Natural killer cell (primary cell): ENCODE measurements at regions not wholly inside any gene's neighbourhood (a gene's known extent, or its start where the extent isn't known, plus 50 kb on each side); places are given as distances from the start of the nearest gene placed in this dataset.

ENCODE experiments used
- ATAC-seq, 3 donors: fragments of 150-1000 bp in 2 of 3; fragments of 200-7000 bp in 1 of 3; cut with Tn5 transposase; 1 replicate in 1 of 3; 2 replicates in 2 of 3; pipeline ENCODE4 v1.10.0; 2021; ENCODE audit warnings: mild to moderate bottlenecking in 2 of 3, moderate library complexity in 2 of 3
- DNase-seq, 2 donors: peaks; one replicate each; pipeline versions ENCODE4 v3.0.0 to v3.0.0-alpha.2; 2013 to 2021; ENCODE audit warnings: mixed read lengths in 1 of 2
- H3K27ac ChIP-seq: one replicate; pipeline ENCODE4 v1.5.1; 2013; ENCODE audit warnings: mild to moderate bottlenecking, low read length
- H3K27me3 ChIP-seq: one replicate; pipeline ENCODE4 v1.6.1; 2013; ENCODE audit warnings: low read length; ENCODE audit not compliant: control insufficient read depth, insufficient read depth
- H3K36me3 ChIP-seq: one replicate; pipeline ENCODE4 v1.6.1; 2013; ENCODE audit warnings: low read length; ENCODE audit not compliant: control insufficient read depth, insufficient read depth
- H3K4me1 ChIP-seq: one replicate; pipeline ENCODE4 v1.6.1; 2013; ENCODE audit warnings: low read length; ENCODE audit not compliant: control insufficient read depth, insufficient read depth
- H3K4me3 ChIP-seq: one replicate; pipeline ENCODE4 v1.5.1; 2013; ENCODE audit warnings: low read length
- H3K9me3 ChIP-seq: one replicate; pipeline ENCODE4 v1.6.1; 2013; ENCODE audit warnings: low read length; ENCODE audit not compliant: control insufficient read depth, insufficient read depth
- H3K27ac Mint-ChIP-seq, 2 donors: one replicate each; pipeline ENCODE4 v1.8.0; 2022; ENCODE audit warnings: mild to moderate bottlenecking in 2 of 2, mixed read lengths in 2 of 2, moderate library complexity in 1 of 2
- H3K27me3 Mint-ChIP-seq, 2 donors: one replicate each; pipeline ENCODE4 v1.8.0; 2022; ENCODE audit warnings: low read depth in 2 of 2, mixed read lengths in 2 of 2
- H3K36me3 Mint-ChIP-seq: one replicate; pipeline ENCODE4 v1.8.0; 2022; ENCODE audit warnings: mixed read lengths
- H3K4me1 Mint-ChIP-seq, 2 donors: one replicate each; pipeline ENCODE4 v1.8.0; 2022; ENCODE audit warnings: mixed read lengths in 2 of 2
- H3K4me3 Mint-ChIP-seq: one replicate; pipeline ENCODE4 v1.8.0; 2022; ENCODE audit warnings: mild to moderate bottlenecking, moderate library complexity, mixed read lengths
- H3K9me3 Mint-ChIP-seq, 2 donors: one replicate each; pipeline ENCODE4 v1.8.0; 2022; ENCODE audit warnings: mixed read lengths in 2 of 2
- WGBS: methylation state at CpG from one replicate; pipeline ENCODE4 v1.1.7; 2013; ENCODE audit warnings: missing lambda C conversion rate; ENCODE audit not compliant: insufficient coverage; 5-methylcytosine and 5-hydroxymethylcytosine counted together
- intact Hi-C: fragments of 100-400 bp; cut with micrococcal nuclease; formaldehyde crosslinking; loops from one replicate; pipeline ENCODE4 v1.14.2; 2022
- TF ChIP-seq, protein P1 (sequence below): fragments of 200-600 bp; IDR thresholded peaks from one replicate; pipeline ENCODE4 v1.8.0; 2022; ENCODE audit warnings: antibody characterized with exemption

DNA sequence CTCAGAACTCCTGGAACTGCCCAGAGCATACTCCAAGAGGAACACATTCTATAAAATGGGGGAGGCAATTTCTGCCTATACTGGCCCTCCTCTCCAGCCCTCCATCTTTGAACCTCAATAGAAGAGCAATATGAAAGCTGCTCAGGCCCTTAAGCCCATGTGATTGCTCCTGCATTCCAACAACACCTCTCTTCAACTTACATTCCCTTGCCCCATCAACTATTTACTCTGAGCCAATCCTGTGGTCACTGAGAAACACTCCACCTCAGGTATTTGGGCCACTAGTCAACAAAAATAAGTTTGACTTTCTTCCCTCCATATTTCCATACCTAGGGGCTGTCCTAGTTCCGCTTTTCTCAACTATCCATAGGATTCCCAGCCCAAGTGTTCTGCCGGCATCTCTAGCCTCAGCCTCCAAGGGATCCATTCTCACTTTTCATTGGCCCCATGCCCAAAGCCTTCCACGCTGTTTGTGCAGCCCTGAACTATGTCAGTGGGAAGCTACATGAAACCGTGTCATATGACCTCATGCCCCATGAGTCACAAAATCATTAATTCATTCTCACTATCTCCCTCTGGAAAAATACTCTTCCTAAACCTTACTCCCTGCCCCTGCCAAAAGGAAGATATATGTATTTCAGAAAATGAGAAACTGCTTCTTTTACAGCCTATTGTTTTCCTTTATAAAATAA lies 61.6 kb downstream of the GJD2 start:
- TF ChIP-seq, protein P1, sequence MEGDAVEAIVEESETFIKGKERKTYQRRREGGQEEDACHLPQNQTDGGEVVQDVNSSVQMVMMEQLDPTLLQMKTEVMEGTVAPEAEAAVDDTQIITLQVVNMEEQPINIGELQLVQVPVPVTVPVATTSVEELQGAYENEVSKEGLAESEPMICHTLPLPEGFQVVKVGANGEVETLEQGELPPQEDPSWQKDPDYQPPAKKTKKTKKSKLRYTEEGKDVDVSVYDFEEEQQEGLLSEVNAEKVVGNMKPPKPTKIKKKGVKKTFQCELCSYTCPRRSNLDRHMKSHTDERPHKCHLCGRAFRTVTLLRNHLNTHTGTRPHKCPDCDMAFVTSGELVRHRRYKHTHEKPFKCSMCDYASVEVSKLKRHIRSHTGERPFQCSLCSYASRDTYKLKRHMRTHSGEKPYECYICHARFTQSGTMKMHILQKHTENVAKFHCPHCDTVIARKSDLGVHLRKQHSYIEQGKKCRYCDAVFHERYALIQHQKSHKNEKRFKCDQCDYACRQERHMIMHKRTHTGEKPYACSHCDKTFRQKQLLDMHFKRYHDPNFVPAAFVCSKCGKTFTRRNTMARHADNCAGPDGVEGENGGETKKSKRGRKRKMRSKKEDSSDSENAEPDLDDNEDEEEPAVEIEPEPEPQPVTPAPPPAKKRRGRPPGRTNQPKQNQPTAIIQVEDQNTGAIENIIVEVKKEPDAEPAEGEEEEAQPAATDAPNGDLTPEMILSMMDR, result no peak
- DNase-seq (no peak), ATAC-seq (no peak)
- H3K4me1 ChIP-seq, result no peaks in the 10 kb centered on the region
- Mint-ChIP-seq H3K27ac (no peak overlapping the region), H3K9me3 (peaks cover 0 to 3% of the 10 kb centered on the region in 2 donors), H3K36me3 (no peaks in the 10 kb centered on the region), H3K4me3 (no peak overlapping the region), H3K27me3 (peaks cover 3 to 7% of the 10 kb centered on the region in 2 donors), H3K4me1 (peaks cover 19 to 29% of the 10 kb centered on the region in 2 donors)
- H3K4me3 ChIP-seq, result no peak overlapping the region
- H3K36me3 ChIP-seq, result no peaks in the 10 kb centered on the region
- H3K27me3 ChIP-seq, result no peaks in the 10 kb centered on the region
- H3K27ac ChIP-seq, result no peak overlapping the region
- no peaks in the 10 kb centered on the region for H3K9me3 ChIP-seq
- WGBS, result 94% methylated on average over 4 of the region's 4 CpGs
- intact Hi-C loops, result no loop called here

DNA sequence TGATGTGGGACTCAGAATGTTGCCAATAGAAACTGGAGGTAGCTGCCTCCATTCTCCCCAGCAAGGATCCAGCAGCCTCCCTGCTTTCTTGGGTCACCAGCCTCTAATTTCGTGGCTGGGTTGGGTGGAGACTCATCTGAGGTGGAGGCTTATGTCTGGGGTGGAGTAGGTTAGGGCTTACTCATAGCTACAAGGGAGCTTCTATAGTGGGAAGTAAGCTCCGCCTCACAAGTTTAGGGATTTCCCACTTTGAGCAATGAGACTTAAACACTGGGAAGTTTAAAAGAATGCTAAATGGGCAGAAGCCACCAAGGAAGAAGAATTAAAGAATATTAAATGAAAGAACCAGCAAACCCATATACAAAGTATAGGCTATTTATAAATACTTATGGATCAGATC lies 63.8 kb downstream of the GJD2 start:
- Histone ChIP-seq H3K4me3 (no peak overlapping the region), H3K4me1 (no peaks in the 10 kb centered on the region), H3K9me3 (no peaks in the 10 kb centered on the region), H3K27me3 (no peaks in the 10 kb centered on the region), H3K36me3 (no peaks in the 10 kb centered on the region), H3K27ac (no peak overlapping the region)
- Mint-ChIP-seq H3K27ac (no peak overlapping the region), H3K9me3 (peaks cover 0 to 3% of the 10 kb centered on the region in 2 donors), H3K4me3 (no peak overlapping the region), H3K4me1 (peaks cover 5 to 20% of the 10 kb centered on the region in 2 donors), H3K27me3 (peaks cover 3 to 7% of the 10 kb centered on the region in 2 donors), H3K36me3 (no peaks in the 10 kb centered on the region)
- WGBS, result 65% methylated on average over 2 of the region's 2 CpGs
- ATAC-seq (no peak), DNase-seq (no peak)
- intact Hi-C loops, result no loop called here
- TF ChIP-seq, protein P1, result no peak

DNA sequence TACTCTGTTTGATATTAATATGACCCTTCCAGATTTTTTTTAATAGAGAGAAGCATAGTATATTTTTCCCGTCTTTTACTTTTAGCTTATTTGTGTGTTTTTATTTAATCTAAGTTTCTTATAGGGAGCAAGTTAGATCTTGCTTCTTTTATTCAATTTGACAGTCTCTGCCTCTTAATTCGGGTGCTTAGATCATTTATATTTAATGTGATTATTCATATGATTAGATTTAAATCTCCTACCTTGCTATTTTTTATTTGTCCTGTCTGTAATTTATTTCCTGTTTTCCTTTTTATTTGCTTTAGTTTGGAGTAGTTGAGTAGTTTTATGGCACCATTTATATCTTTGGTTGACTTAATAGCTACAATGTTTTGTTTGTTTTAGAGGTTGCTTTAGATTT lies 66.1 kb downstream of the GJD2 start:
- no peak for ATAC-seq
- WGBS, result 100% methylated on average over 1 of the region's 2 CpGs
- Mint-ChIP-seq H3K27me3 (peaks cover 3 to 7% of the 10 kb centered on the region in 2 donors), H3K36me3 (no peaks in the 10 kb centered on the region), H3K9me3 (peaks cover 0 to 3% of the 10 kb centered on the region in 2 donors), H3K4me1 (peaks cover 0 to 11% of the 10 kb centered on the region in 2 donors), H3K4me3 (no peak overlapping the region), H3K27ac (no peak overlapping the region)
- Histone ChIP-seq H3K36me3 (no peaks in the 10 kb centered on the region), H3K4me1 (no peaks in the 10 kb centered on the region), H3K27ac (no peak overlapping the region), H3K27me3 (no peaks in the 10 kb centered on the region), H3K4me3 (no peak overlapping the region), H3K9me3 (no peaks in the 10 kb centered on the region)
- no peak for DNase-seq
- TF ChIP-seq, protein P1, result no peak
- intact Hi-C loops, result no loop called here

DNA sequence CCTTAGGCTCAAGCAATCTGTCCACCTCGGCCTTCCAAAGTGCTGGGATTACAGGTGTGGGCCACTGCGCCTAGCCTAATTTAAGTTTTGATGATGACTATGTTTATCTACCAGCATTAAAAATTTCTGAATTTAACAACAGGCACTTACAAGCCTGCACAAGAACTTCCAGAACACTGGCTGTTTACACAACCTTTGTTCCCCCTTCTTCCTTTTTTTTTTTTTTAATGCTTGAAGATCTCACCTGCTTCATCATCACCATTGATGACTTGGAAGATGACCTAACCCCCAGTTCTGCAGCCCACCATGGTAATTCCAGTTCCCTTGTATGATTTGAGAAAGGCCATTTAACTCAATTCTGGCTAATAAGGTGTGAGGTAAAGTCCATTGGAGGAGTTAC lies 70.4 kb downstream of the GJD2 start:
- TF ChIP-seq, protein P1, result no peak
- Histone ChIP-seq H3K27me3 (no peaks in the 10 kb centered on the region), H3K4me1 (no peaks in the 10 kb centered on the region), H3K9me3 (no peaks in the 10 kb centered on the region), H3K27ac (no peak overlapping the region), H3K4me3 (no peak overlapping the region), H3K36me3 (no peaks in the 10 kb centered on the region)
- DNase-seq (no peak), ATAC-seq (no peak)
- Mint-ChIP-seq H3K4me1 (no peaks in the 10 kb centered on the region), H3K9me3 (peaks cover 0 to 3% of the 10 kb centered on the region in 2 donors), H3K27me3 (peaks cover 0 to 3% of the 10 kb centered on the region in 2 donors), H3K36me3 (no peaks in the 10 kb centered on the region), H3K27ac (no peak overlapping the region), H3K4me3 (no peak overlapping the region)
- WGBS, result 88% methylated on average over 2 of the region's 2 CpGs
- intact Hi-C loops, result no loop called here
